ENCODE measurements at regions not wholly inside any gene's neighbourhood (a gene's known extent, or its start where the extent isn't known, plus 50 kb on each side); places are given as distances from the start of the nearest gene placed in this dataset.

- no peaks in the 10 kb centered on the region for H3K27me3 ChIP-seq (replicated peaks in 1 of 4; ENCODE audit: control insufficient read depth in 3 of 4, extremely low read depth in 1 of 4, insufficient read depth in 3 of 4, low read length in 3 of 4)
- no peak overlapping the region for H3K27ac ChIP-seq (ENCODE audit: low read depth, low read length)
- no peak overlapping the region for H4K8ac ChIP-seq (ENCODE audit: extremely low read depth, insufficient read depth, low read length)
- H3K23ac ChIP-seq (ENCODE audit: insufficient read length) = no peak overlapping the region
- H3K79me2 ChIP-seq (ENCODE audit: control insufficient read depth in 1 of 2, insufficient read depth in 2 of 2, low read length in 2 of 2) = no peaks in the 10 kb centered on the region
- H4K91ac ChIP-seq (replicated peaks; ENCODE audit: insufficient read length, low read length) = no peak overlapping the region
- ChIA-PET CTCF (ENCODE audit: partially characterized antibody) (interaction anchor here (0.6 to 3.8 kb wide), 49 partner anchors 11 to 980 kb away, joined by 3 to 21 read pairs (median 4); no protein-coding TSS in a partner anchor), POLR2A (ENCODE audit: partially characterized antibody) (no interaction called here)
- no peak overlapping the region for H2BK120ac ChIP-seq (replicated peaks; ENCODE audit: low read depth, low read length)
- H3K4me2 ChIP-seq (ENCODE audit: insufficient read depth in 1 of 2, low read depth in 2 of 2, low read length in 2 of 2) = no peak overlapping the region
- no peak overlapping the region for H2BK20ac ChIP-seq (ENCODE audit: low read length)
- no peaks in the 10 kb centered on the region for H3K23me2 ChIP-seq (ENCODE audit: low read depth, low read length)
- H2AFZ ChIP-seq (ENCODE audit: low read length) = peak overlapping the region; percentile 35; the same call in 1 of the 2 replicates
- no peak overlapping the region for H3K56ac ChIP-seq (replicated peaks; ENCODE audit: insufficient read length, low read depth, low read length)
- no peak overlapping the region for H3K9ac ChIP-seq (replicated peaks in 1 of 4; ENCODE audit: extremely low read depth in 1 of 4, low read depth in 3 of 4, low read length in 3 of 4)
- no peaks in the 10 kb centered on the region for H3K36me3 ChIP-seq (ENCODE audit: control insufficient read depth in 2 of 4, insufficient read depth in 4 of 4, low read length in 3 of 4)
- no peak overlapping the region for H2BK12ac ChIP-seq (ENCODE audit: low read depth, low read length)
- no peaks in the 10 kb centered on the region for H3K9me3 ChIP-seq (ENCODE audit: insufficient read depth in 2 of 2, low read depth in 1 of 2, low read length in 1 of 2)
- DNase-seq (ENCODE audit: low read depth in 1 of 2, low spot score in 2 of 2) (peak; percentile 41 to 63), FAIRE-seq (peak; percentile 88)
- H2AK5ac ChIP-seq (ENCODE audit: low read depth, low read length) = no peak overlapping the region
- H3K4me1 ChIP-seq (replicated peaks in 1 of 4; ENCODE audit: control insufficient read depth in 3 of 4, insufficient read depth in 4 of 4, low read length in 3 of 4) = no peaks in the 10 kb centered on the region; a peak in 1 of 7 replicates
- no peak overlapping the region for H4K5ac ChIP-seq (ENCODE audit: insufficient read length, low read depth, low read length)
- H2BK5ac ChIP-seq (ENCODE audit: low read depth, low read length) = no peak overlapping the region
- no peak for TF ChIP-seq CREB1 (IDR thresholded peaks at IDR 0.05)
- TF ChIP-seq CTCF (IDR thresholded peaks at IDR 0.05; ENCODE audit: control extremely low read depth in 1 of 3, insufficient read depth in 1 of 3, low read depth in 1 of 3, low read length in 3 of 3) = peak; percentile 67 to 87 (median 83)
- TF ChIP-seq RAD21 (IDR thresholded peaks at IDR 0.05 in 1 of 2, conservative IDR thresholded peaks at IDR 0.05 in 1 of 2; ENCODE audit: low read depth in 2 of 2, low read length in 2 of 2) = peak; percentile 98 to 99
- H3K14ac ChIP-seq (ENCODE audit: insufficient read length) = no peak overlapping the region
- H4K20me1 ChIP-seq (replicated peaks in 1 of 2; ENCODE audit: control insufficient read depth in 1 of 2, insufficient read depth in 2 of 2, low read length in 2 of 2) = no peaks in the 10 kb centered on the region
- H2BK15ac ChIP-seq (ENCODE audit: low read length) = no peak overlapping the region
- 44% methylated on average over 2 of the region's 2 CpGs; no CpG with 5 or more reads in 1 of the 2 experiments for WGBS, 2 experiments (ENCODE audit: extremely low coverage in 1 of 2, insufficient coverage in 1 of 2, insufficient read length in 1 of 2, insufficient replicate concordance in 2 of 2, low coverage in 1 of 2, low lambda C conversion rate in 2 of 2, missing lambda C conversion rate in 1 of 2)
- no peak overlapping the region for H3K4me3 ChIP-seq (ENCODE audit: extremely low read depth in 1 of 4, insufficient read depth in 2 of 4, low read depth in 3 of 4, low read length in 4 of 4)
- H3K79me1 ChIP-seq (ENCODE audit: low read depth, low read length) = no peaks in the 10 kb centered on the region
- H3K4ac ChIP-seq (replicated peaks; ENCODE audit: insufficient read length, low read depth, low read length) = no peak overlapping the region
- no peak overlapping the region; the same call in 1 of the 2 replicates for H3K18ac ChIP-seq (ENCODE audit: extremely low read depth, low read length)
Measured at GRCh38 chr3:36124118-36124796, 256.0 kb upstream of the STAC start.

All from H1 (cell line).